Sciatic nerve (tissue), 2 donors: ENCODE measurements at regions not wholly inside any gene's neighbourhood (a gene's known extent, or its start where the extent isn't known, plus 50 kb on each side); places are given as distances from the start of the nearest gene placed in this dataset.

Source experiments
- ATAC-seq: fragments of 200-7000 bp; cut with Tn5 transposase; one replicate; pipeline ENCODE4 v1.9.1; 2020; ENCODE audit warnings: mild to moderate bottlenecking, moderate library complexity
- DNase-seq: peaks from one replicate; pipeline ENCODE4 v3.0.0-alpha.2; 2020; ENCODE audit warnings: low spot score
- intact Hi-C: fragments of 100-400 bp; cut with DNase I; formaldehyde crosslinking; loops from one replicate; pipeline ENCODE4 v1.14.2; 2022
- donor health status: DM: no; HTN: no; CAD: no.
- donor health status: DM: no; HTN: no; CAD: no.

DNA sequence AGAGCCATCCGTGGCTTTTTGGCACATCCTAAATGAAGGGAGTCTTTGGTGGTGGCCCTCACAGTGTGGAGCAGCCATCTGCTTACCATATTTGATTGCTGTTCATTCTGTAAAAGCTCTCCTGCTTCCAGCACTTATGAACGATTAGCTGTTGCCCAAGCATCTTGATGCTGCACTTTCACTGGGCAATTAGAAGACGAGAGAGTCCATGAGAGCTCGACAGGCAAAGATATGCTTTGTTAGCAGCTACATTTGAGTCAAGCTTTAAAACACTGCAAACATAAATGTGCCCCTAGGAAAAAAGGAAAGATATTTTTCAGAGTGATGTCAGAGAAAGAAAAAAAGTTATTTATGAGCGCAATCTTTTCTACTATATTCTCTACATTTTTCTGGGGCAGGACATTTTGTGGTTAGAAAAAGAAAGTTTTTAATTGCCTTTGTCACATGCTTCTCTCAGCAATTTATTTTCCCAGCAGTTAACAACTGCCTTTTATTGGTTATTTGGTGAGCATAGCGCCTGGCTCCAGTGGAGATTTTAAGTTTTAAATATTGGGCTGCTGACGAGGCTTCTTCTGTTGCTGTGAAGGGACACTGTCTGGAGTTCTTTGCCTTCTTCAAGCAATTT lies 468.4 kb downstream of the C3orf38 start:
- DNase-seq: no peak
- ATAC-seq: no peak
- intact Hi-C loops: no loop called here

DNA sequence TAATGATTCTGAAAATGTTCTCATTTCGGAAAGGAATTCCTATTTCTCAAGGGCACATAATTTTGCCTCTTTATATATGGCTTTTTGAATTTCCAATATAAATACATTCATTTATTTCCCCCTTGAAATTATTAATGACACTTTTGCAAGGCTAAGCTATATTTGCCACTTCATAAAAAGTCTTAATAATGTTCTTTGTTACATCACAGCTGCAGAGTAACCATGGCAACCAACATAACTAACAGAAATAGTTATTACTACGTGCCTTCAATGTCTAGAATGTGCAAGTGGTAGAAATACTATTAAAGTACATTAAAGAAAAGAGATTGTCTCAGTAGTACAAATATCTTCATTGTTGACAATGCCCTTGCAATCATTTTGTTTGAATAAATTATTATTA lies 471.8 kb downstream of the C3orf38 start:
- ATAC-seq (no peak), DNase-seq (no peak)
- intact Hi-C loops: no loop called here

DNA sequence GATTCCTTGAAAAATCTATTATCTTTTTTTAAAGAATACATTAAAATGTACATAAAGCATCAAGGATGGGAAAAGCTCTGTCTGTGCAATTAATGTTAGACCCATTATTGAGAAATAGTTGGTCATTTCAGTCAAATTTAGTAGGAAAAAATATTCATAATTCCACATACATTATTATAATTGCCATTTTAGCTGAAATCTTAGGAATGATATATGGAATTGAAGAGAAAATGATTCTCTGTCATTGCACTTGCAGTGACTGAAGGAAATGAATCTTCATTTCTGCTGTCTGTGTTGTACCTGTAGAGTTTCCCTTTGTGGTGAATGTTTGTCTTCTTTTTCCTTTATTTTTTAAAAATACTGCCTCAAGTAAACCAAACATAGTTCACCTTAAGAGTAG lies 473.9 kb downstream of the C3orf38 start:
- DNase-seq (no peak), ATAC-seq (no peak)
- intact Hi-C loops: no loop called here

DNA sequence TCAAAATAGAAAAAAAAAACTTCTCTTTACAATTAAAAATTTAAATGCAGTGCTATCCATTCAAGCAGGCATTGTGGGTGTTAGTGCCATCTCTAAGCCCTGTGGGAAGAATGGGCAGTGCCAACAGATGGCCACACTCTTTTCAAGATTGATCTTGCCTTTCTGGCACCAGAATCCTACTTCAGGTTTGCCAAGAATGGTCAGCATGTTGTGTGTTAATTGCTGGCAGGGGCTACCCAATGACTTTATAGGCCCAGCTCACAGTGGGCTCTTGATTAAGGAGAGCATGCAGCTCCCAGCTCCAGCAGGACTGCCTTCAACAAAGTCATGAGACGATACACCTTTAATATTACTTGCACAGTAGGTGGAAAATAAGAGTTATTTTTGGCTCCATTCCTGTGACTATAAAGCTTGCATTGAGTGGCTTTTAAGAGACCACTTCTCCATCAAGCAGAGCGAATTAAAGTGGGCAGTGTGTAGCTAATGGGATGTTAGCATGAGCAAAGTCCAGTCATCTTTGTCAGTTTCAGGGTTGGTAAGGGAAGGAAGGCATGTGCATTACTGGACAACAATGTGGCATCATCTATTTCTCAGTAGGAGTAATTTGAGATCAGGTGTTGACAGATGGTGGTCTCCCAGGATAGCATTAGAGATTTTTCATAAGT lies 476.8 kb downstream of the C3orf38 start:
- DNase-seq (no peak), ATAC-seq (no peak)
- intact Hi-C loops: no loop called here

DNA sequence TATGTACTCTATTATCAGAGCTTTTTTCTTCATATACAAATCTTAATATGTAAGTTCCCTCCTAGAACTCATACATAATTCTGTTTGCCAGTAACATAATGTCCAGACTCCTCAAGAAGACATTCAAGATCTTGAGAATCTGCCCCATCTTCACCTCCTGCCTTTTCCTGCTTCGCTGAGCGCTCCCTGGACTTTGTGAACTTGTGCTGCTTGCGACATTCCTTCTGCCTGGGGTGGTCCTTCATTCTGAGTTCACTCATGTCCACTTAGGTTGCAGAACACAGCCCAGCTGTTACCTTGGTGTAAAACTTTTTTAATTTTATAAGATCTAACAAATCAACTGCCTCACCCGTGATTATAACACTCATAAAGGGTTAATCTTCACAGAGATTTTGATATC lies 478.5 kb upstream of the EPHA3 start:
- DNase-seq: no peak
- intact Hi-C loops: no loop called here

DNA sequence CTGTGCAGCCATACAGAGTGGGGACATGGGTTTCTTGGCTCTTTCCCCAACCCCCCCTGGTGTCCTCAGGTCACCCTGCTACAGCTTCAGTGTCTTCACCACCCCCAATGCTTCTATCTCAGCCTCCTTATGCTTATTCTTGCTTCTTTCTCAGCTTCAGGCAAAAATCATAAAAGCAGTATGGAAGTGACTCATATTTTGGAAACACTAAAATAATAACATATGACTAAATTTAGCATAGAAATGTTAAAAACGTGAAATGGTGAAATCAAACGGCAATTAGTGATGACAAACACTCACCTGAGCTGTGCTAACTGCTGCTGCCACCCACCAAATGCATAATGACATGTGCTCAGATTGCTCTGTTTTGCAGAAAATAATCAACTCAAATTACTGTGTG lies 475.2 kb upstream of the EPHA3 start:
- intact Hi-C loops: no loop called here
- no peak for DNase-seq
- ATAC-seq: no peak

More for the DNA sequence above, 478.5 kb upstream of the EPHA3 start:
- ATAC-seq: no peak

DNA sequence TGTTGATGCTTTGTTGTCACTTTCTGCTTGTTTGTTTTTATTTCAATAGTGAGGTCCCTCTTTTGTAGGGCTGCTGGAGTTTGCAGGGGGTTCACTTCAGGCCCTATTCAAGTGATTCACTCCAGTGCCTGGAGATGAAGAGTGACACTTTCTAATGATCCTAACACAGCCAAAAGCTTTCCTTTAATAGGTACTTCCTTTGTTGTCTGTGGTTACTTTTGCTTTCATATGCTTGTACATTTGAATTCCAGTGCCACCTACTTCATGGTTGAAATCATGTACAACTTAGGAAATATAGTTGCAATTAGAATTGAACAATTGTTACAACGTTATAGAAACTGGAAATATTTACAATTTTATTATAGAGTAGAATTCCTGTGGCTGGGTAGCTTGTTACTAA lies 466.8 kb upstream of the EPHA3 start:
- intact Hi-C loops: no loop called here
- ATAC-seq (no peak), DNase-seq (no peak)

DNA sequence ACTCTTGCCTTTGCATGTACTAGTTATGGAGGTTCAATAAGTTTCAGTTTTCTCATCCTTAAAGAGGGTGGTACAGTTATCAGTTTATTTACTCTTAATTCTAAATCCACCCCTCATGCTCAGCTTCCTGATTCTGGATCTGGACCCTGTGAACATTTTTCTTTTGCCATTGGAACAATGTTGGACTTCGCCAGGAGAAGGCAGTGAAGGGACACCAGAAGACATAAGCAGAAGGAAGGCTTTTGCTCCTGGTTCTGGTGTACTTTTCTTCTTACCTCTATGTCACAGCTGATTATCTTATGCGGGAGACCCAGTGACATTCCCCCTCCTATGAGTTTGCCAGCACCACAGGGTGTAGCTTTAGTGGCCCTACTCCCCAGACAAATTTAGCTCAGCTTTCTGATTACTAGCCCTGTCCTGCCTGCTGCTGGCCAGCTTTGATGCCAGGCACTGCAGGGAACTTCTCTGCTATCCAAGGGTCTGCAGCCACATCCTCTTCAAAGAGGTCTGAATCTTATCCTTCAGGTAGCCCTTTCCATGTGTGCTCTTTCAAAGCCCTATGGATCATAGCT lies 466.3 kb upstream of the EPHA3 start:
- DNase-seq (no peak), ATAC-seq (no peak)
- intact Hi-C loops: no loop called here

DNA sequence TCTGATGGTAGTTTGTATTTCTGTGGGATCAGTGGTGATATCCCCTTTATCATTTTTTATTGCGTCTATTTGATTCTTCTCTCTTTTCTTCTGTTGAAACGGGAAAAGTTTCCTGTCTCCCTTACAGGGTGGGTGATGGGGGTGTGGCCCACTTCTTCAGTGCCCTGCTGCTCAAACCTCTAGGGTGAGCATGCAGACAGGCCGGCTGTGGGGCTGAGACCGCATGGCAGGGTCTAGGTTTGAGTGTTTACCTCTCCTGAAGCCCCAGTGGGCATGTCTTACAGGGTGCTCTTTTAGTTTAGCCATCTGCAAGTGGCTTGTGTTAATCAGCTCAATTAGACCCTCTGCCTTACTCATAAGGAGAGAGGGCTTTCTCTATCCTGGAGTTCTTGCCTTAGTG lies 450.0 kb upstream of the EPHA3 start:
- intact Hi-C loops: no loop called here
- ATAC-seq: no peak
- DNase-seq: no peak

DNA sequence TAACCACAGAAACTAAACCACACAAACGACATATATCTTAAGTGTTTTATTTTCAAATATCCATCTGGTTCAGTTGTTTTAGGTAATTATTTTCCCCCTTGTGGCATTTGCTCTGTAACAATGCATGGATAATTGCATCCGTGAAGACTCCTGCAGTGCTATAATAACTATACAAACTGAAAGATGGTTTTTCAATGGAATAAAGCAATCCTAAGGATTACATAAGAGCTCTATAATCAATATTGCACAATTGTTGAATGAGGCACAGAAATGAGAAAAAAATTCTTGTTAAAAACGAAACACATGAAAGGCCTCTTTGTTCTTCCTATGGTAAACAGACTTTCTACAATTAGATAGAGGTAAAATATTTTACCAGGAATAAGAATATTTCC lies 446.0 kb upstream of the EPHA3 start:
- intact Hi-C loops: no loop called here
- ATAC-seq: no peak
- no peak for DNase-seq

DNA sequence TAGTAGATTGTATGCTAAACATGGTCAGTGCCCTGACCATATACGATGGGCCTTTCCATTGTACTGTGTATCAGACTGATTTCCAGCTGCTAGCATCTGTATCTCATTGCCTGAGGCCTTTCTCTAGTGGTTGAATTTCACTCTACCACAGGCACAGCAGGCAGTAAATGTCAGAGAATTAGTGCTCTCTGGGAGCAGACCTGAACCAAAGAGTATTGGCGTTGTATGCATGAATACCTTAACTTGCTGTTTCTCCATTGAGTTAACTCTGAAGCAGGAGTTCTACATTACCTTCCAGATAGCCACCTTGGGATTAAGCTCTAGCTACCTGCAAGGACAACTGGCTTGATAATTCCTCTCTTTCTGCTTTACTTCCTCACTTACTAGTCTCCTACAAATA lies 439.2 kb upstream of the EPHA3 start:
- intact Hi-C loops: no loop called here
- DNase-seq (no peak), ATAC-seq (no peak)

DNA sequence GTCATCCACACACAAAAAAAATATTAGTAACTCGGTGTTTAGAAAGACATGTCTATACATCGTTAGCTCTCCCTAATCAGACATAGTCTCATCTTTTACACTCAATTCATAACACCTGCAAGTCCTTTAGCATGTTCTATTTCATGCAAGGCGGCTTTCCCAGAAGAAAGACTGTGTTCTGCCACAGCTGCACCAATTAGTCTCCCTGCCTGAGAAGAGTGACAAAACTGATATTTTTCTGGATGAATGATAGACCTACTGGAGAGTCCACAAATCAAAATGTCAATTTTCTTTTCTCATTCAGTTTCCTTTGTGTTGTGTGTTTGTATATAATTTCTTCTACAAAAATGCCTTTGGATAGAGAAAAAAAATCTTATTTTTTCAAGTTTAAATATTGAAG lies 435.8 kb upstream of the EPHA3 start:
- no peak for DNase-seq
- intact Hi-C loops: no loop called here
- ATAC-seq: no peak

DNA sequence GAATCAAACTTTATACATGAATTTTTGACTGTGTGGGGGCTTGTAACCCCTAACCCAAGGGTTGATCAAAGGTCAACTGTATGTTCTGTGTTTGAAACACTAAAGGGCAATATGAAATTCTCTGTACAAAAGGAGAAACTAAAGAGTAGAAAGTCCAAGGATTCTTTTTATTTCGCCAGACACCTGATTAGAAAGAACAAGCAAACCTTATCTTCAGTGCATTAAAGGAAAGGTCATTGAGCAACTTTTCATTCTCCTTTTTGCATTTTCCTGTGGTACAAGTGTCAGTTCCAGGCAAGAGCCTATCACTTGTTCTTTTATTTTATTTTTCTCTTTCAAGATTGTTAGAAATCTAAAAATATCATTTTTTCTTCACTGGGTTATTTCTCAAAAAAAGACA lies 430.1 kb upstream of the EPHA3 start:
- no peak for ATAC-seq
- DNase-seq: no peak
- intact Hi-C loops: no loop called here

DNA sequence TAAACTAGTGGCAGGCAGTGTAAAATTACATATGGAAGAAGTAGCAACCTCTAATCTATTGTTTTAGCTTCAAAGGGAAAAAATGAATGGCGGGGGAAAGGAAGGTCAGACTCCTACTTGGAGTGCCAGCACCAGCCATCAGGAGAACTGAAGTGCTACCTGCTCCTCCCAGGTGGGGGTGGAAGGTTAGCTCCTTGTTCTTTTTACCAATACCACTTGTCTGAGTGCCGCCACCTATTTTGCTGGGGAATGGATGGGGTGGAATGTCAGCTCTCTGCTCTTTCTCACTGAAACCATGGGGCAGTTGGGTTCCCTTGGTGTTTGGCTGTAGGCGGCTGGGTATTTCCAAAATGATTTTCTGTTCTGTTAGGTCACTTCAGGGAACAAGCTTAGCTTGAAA lies 428.7 kb upstream of the EPHA3 start:
- ATAC-seq (no peak), DNase-seq (no peak)
- intact Hi-C loops: no loop called here

DNA sequence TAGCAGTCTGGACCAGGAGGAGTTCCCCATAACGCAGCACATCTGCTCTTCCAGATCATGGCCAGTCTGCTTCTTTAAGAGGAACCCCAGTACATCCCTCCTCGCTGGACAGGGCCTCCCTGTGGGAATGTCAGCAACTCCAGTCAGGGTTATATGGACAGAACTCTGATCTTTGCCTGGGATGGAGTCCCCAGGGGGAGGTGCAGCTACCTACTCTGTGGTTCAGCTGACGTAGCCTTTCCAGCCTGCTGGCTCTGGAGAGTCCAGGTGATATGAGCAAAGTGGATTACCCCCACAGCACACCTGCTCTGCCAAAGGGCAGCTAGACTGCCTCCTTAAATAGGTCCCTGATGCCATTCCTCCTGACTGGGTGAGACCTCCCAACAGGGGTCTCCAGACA lies 417.1 kb upstream of the EPHA3 start:
- DNase-seq (no peak), ATAC-seq (no peak)
- intact Hi-C loops: no loop called here

DNA sequence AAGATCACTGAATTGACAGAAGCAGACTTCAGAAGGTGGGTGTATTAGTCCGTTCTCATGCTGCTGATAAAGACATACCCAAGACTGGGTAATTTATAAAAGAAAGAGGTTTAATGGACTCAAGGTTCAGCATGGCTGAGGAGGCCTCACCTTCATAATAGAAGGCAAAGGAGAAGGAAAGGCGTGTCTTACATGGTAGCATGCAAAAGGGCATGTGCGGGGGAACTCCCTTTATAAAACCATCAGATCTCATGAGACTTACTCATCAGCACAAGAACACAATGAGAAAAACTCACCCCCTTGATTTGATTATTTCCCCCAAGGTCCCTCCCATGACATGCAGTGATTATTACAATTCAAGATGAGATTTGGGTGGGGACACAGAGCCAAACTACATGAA lies 416.3 kb upstream of the EPHA3 start:
- DNase-seq: no peak
- no peak for ATAC-seq
- intact Hi-C loops: no loop called here

DNA sequence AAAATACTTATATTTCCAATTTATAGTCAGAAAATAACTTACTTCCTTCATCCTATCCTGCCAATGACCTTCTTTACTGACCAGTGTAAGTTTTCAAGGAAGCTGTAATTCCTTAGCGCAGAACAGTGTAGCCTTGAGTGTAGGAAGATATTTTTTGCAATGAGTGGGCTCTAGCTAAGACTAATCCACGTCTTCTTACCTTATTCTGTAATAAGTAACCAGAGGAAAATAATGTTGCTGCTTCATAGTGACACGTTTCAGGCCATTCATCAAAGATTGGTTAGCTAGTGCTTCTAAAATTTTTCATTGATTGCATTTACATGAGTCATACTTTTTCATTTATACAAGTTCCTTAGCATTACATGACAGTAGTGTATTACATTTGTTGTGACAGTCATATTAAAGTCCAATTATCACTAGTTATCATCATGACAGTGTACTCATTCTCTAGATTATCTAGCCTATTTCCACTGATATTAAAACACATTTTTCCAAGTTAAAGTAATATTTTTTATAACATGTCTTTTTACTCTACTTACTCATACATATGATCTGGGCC lies 403.8 kb upstream of the EPHA3 start:
- ATAC-seq (no peak), DNase-seq (no peak)
- intact Hi-C loops: no loop called here

DNA sequence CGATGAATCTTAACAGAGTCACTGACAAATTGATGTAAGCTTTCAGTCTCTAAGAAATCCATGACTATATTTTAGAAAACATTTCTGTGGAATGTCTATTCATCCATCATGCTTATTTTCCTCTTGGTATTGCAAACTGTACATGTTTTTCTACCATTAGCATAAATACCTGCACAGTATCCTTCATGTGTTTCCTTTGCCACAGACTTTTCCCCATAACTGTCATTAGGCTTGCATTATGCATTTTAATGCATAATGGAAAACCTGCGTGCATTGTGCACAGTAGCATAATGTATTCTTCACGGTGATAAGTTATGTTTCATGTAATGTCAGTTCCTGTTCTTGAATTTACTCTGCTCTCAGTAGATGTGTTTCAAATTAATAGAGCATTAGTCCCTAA lies 403.1 kb upstream of the EPHA3 start:
- DNase-seq: no peak
- intact Hi-C loops: no loop called here
- no peak for ATAC-seq

DNA sequence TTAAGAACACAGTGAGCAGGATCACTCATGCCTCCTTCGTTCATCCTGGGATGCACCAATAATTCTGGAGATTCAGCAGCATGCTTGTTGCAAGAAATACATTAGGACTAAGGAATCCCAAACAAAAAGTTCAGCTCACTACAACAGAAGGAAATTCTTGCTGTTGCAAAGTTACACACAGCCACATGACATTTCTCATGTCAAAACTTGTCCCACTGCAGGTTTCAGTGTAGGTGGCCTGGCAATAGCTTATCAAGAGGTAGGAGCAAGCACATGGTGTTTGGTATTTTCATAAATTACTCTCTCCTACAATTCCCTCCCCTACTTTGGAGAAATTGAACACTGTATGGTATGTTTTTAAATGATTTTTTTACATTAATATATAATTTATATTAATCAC lies 399.6 kb upstream of the EPHA3 start:
- DNase-seq (no peak), ATAC-seq (no peak)
- intact Hi-C loops: no loop called here

DNA sequence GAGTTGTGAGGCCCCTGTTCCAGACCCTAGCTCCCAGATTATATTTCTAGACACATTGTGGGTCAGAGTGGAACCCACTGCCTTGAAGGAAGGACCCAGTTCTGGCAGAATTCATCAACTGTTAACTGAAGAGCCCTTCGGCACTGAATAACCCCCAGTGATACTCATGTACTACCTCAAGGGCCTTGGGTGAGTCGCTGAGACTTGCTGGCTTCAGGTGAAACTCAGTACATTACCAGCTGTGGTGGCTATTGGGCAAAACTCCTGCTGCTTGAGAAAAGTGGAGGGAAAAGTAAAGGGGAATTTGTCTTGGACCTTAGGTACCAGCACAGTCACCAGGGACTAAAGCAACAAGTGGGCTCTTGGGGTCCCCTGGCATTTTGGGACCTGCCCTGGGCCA lies 394.9 kb upstream of the EPHA3 start:
- ATAC-seq: no peak
- intact Hi-C loops: no loop called here
- no peak for DNase-seq

DNA sequence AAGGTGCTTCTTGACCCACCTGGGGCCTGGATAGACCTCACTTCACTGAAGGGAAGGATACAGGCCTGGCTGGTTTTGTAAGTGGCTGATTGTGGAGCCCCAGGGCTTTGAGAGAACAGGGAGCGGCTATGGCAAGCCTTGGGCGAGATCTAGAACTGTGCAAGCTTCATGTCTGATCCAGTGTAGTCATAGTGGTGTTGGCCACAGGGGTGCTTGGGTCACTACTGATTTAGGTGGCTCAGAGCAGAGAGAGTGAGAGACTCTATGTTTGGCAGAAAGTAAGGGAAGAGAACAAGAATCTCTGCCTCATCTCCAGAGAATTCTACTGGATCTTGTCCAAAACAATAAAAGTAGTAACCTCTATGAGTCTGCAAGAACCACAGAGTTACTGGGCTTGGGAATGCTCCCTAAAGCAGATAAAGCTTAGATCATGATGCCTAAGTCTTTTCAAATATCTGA lies 394.2 kb upstream of the EPHA3 start:
- intact Hi-C loops: no loop called here
- no peak for DNase-seq
- no peak for ATAC-seq
